Endothelial cell of umbilical vein (primary cell): ENCODE measurements at regions not wholly inside any gene's neighbourhood (a gene's known extent, or its start where the extent isn't known, plus 50 kb on each side); places are given as distances from the start of the nearest gene placed in this dataset.

Source experiments
- BruUV-seq: library from RNA; stranded (reverse); fragments of 400-500 nt; replicated peaks from 2 replicates; lab custom pipeline; 2021; lab: Mats Ljungman, UMichigan
- CTCF ChIA-PET: fragments of 300-600, 350-600 bp; sonication (Branson Sonifier 250); formaldehyde crosslinking; loops from one replicate; lab custom pipeline; 2021; ENCODE audit warnings: antibody characterized with exemption, inconsistent platforms; lab: Charles Lee
- POLR2A ChIA-PET: fragments of 300-600, 350-600 bp; sonication (Branson Sonifier 250); formaldehyde crosslinking; loops from one replicate; lab custom pipeline; 2021; ENCODE audit warnings: antibody characterized with exemption, inconsistent platforms; lab: Charles Lee
- DNase-seq: peaks from one replicate; pipeline ENCODE4 v3.0.0-alpha.2; 2011; ENCODE audit warnings: low read depth, low spot score
- FAIRE-seq: peaks from 2 replicates; lab custom pipeline; 2011; peaks lifted over from hg19 to GRCh38; lab: Jason Lieb, UNC
- H2AFZ ChIP-seq: 2 replicates; pipeline ENCODE4 v1.6.0; 2012; ENCODE audit warnings: low read depth, low read length, control low read depth, inconsistent platforms
- H3K27ac ChIP-seq: 2 replicates; pipeline ENCODE4 v1.5.1; 2011; ENCODE audit warnings: low read depth, mild to moderate bottlenecking, control low read depth, low read length, moderate library complexity; ENCODE audit not compliant: insufficient read depth
- H3K27me3 ChIP-seq, 2 experiments: 2 replicates each; pipeline versions ENCODE4 v1.6.0 to v1.6.1; 2011; ENCODE audit warnings: low read length in 2 of 2, mixed read lengths in 1 of 2; ENCODE audit not compliant: control insufficient read depth in 2 of 2, insufficient read depth in 2 of 2
- H3K36me3 ChIP-seq, 2 experiments: 2 replicates in 1 of 2; 3 replicates in 1 of 2; pipeline ENCODE4 v1.5.1; 2011; ENCODE audit warnings: low read length in 2 of 2, mild to moderate bottlenecking in 1 of 2, moderate library complexity in 1 of 2; ENCODE audit not compliant: control insufficient read depth in 2 of 2, insufficient read depth in 2 of 2; ENCODE audit errors: extremely low read depth in 1 of 2
- H3K4me1 ChIP-seq: 3 replicates; pipeline ENCODE4 v1.5.1; 2011; ENCODE audit warnings: mild to moderate bottlenecking, low read length; ENCODE audit not compliant: control insufficient read depth, insufficient read depth; ENCODE audit errors: extremely low read depth
- H3K4me2 ChIP-seq: 2 replicates; pipeline ENCODE4 v1.6.1; 2011; ENCODE audit warnings: low read length, control low read depth, mixed read lengths; ENCODE audit not compliant: insufficient read depth
- H3K4me3 ChIP-seq, 3 experiments: fragments of 200-600 bp in 1 of 3; sonication (generic), shearing (Covaris generic) in 1 of 3; replicated peaks in 1 of 3; 2 replicates each; pipeline ENCODE4 v1.5.1; 2011 to 2016; ENCODE audit warnings: control low read depth in 3 of 3, low read length in 3 of 3, mild to moderate bottlenecking in 2 of 3, inconsistent platforms in 1 of 3, low read depth in 1 of 3, moderate library complexity in 1 of 3; ENCODE audit not compliant: insufficient read depth in 1 of 3
- H3K79me2 ChIP-seq: 2 replicates; pipeline ENCODE4 v1.6.0; 2012; ENCODE audit warnings: low read length, inconsistent platforms; ENCODE audit not compliant: control insufficient read depth, insufficient read depth
- H3K9ac ChIP-seq: replicated peaks from 2 replicates; pipeline ENCODE3; 2011; ENCODE audit warnings: low read length, control low read depth; ENCODE audit not compliant: insufficient read depth; ENCODE audit errors: extremely low read depth
- H3K9me1 ChIP-seq: replicated peaks from 3 replicates; pipeline ENCODE4 v1.6.0; 2011; ENCODE audit warnings: mild to moderate bottlenecking, low read length; ENCODE audit not compliant: control insufficient read depth, insufficient read depth; ENCODE audit errors: extremely low read depth
- H3K9me3 ChIP-seq: replicated peaks from 2 replicates; pipeline ENCODE4 v1.5.1; 2012; ENCODE audit warnings: low read length, inconsistent platforms; ENCODE audit not compliant: control insufficient read depth, insufficient read depth
- H4K20me1 ChIP-seq: replicated peaks from 2 replicates; pipeline ENCODE3; 2011; ENCODE audit warnings: mild to moderate bottlenecking, low read length; ENCODE audit not compliant: control insufficient read depth, insufficient read depth; ENCODE audit errors: extremely low read depth
- CTCF ChIP-seq, 2 donors: IDR thresholded peaks; 1 replicate in 1 of 2; 2 replicates in 1 of 2; pipeline ENCODE4 v1.5.1; 2011; ENCODE audit warnings: low read length in 2 of 2, mild to moderate bottlenecking in 2 of 2, moderate library complexity in 2 of 2, control low read depth in 1 of 2, inconsistent platforms in 1 of 2, low read depth in 1 of 2; ENCODE audit not compliant: insufficient read depth in 1 of 2; ENCODE audit errors: extremely low read depth in 1 of 2
- EZH2 ChIP-seq: IDR thresholded peaks from 2 replicates; pipeline ENCODE4 v1.6.1; 2012; ENCODE audit warnings: borderline replicate concordance, low read depth, mild to moderate bottlenecking, moderate library complexity, low read length, inconsistent platforms; ENCODE audit not compliant: severe bottlenecking
- FOS ChIP-seq: IDR thresholded peaks from 2 replicates; pipeline ENCODE4 v1.6.1; 2011; ENCODE audit warnings: mild to moderate bottlenecking, low read length, moderate library complexity, borderline replicate concordance; ENCODE audit not compliant: insufficient read depth
- GATA2 ChIP-seq: IDR thresholded peaks from 2 replicates; pipeline ENCODE4 v1.7.0; 2011; ENCODE audit warnings: low read depth, mild to moderate bottlenecking, moderate library complexity, mixed read lengths, low read length; ENCODE audit not compliant: insufficient read length, insufficient read depth
- JUN ChIP-seq: IDR thresholded peaks from 2 replicates; pipeline ENCODE4 v1.6.1; 2011; ENCODE audit warnings: borderline replicate concordance, low read depth; ENCODE audit not compliant: insufficient read length, insufficient read depth
- MAX ChIP-seq: IDR thresholded peaks from 2 replicates; pipeline ENCODE4 v1.6.1; 2011; ENCODE audit not compliant: insufficient read depth, insufficient read length
- MYC ChIP-seq: IDR thresholded peaks from one replicate; pipeline ENCODE4 v1.6.1; 2011; ENCODE audit warnings: mild to moderate bottlenecking, low read depth, low read length
- POLR2A ChIP-seq: IDR thresholded peaks from 2 replicates; pipeline ENCODE4 v1.6.1; 2012; ENCODE audit warnings: low read depth, mild to moderate bottlenecking, control low read depth, low read length
- POLR2AphosphoS5 ChIP-seq: IDR thresholded peaks from 2 replicates; pipeline ENCODE4 v1.6.1; 2012; ENCODE audit warnings: low read depth, mild to moderate bottlenecking, control low read depth, low read length, moderate library complexity; ENCODE audit not compliant: insufficient read depth
- dilution Hi-C: fragments of 300-500 bp; cut with MboI; formaldehyde crosslinking; loops from one replicate; pipeline ENCODE4 v1.15.0; 2019; ENCODE audit warnings: low sequenced_read_pairs; ENCODE audit not compliant: extremely low pct_ligation_motif_present
- intact Hi-C: fragments of 100-400 bp; cut with micrococcal nuclease; formaldehyde crosslinking; loops from one replicate; pipeline ENCODE4 v1.10.0; 2022

GRCh38 chr4:186857793-186858192, 134.1 kb upstream of the FAT1 start:
- H3K79me2 ChIP-seq, result no peaks in the 10 kb centered on the region
- intact Hi-C loops, result no loop called here
- no TSS peak for BruUV-seq
- H3K9me3 ChIP-seq, result no peaks in the 10 kb centered on the region
- no peak for FAIRE-seq
- no peak overlapping the region for H3K27ac ChIP-seq
- H3K9ac ChIP-seq, result no peak overlapping the region
- no peaks in the 10 kb centered on the region for H4K20me1 ChIP-seq
- no peaks in the 10 kb centered on the region for H3K36me3 ChIP-seq
- CTCF ChIA-PET, result no interaction called here
- H3K27me3 ChIP-seq, result no peaks in the 10 kb centered on the region
- H3K4me3 ChIP-seq, result no peak overlapping the region
- H3K9me1 ChIP-seq, result no peaks in the 10 kb centered on the region
- POLR2A ChIA-PET, result no interaction called here
- H2AFZ ChIP-seq, result no peak overlapping the region
- TF ChIP-seq MAX (no peak), FOS (no peak), POLR2AphosphoS5 (no peak), CTCF (IDR thresholded peaks at IDR 0.05; ENCODE audit: extremely low read depth in 1 of 2, insufficient read depth in 1 of 2, low read depth in 1 of 2, low read length in 2 of 2) (no peak), GATA2 (no peak), MYC (no peak), JUN (no peak), POLR2A (no peak), EZH2 (no peak)
- dilution Hi-C loops, result no loop called here
- no peak for DNase-seq
- no peaks in the 10 kb centered on the region for H3K4me1 ChIP-seq
- H3K4me2 ChIP-seq, result no peak overlapping the region
